HG03571 (cell line): ENCODE measurements at regions not wholly inside any gene's neighbourhood (a gene's known extent, or its start where the extent isn't known, plus 50 kb on each side); places are given as distances from the start of the nearest gene placed in this dataset.
"Not testable (repeated sequence)": the region's sequence is repeated elsewhere in the genome, so short reads cannot be mapped to it uniquely, and the experiment has no call there.

Experiments
- ATAC-seq: cut with Tn5 transposase; IDR thresholded peaks from one replicate; pipeline ENCODE4 v1.9.1; 2021; ENCODE audit not compliant: unreplicated experiment

DNA sequence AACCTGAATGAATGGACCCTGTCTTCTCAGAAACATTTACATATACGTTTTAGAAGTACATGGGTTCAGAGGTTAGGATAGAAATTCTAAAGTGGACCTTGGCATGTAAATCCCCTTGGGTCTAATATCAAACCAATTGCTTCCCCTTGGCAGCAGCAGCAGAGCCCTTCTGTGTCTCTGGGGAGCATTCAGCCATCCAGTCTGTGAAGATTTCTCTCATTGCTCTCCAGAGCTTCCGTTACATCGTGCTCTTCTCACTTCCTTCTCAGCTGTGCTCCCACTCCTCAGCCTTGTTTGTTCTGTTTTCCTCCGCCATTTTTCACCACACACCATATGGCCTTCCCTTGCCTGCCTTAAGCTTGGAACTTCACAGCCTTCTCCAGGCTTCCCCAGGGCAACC is 61.5 kb upstream of the ATP1B1 start:
- peak; percentile 58 for ATAC-seq

DNA sequence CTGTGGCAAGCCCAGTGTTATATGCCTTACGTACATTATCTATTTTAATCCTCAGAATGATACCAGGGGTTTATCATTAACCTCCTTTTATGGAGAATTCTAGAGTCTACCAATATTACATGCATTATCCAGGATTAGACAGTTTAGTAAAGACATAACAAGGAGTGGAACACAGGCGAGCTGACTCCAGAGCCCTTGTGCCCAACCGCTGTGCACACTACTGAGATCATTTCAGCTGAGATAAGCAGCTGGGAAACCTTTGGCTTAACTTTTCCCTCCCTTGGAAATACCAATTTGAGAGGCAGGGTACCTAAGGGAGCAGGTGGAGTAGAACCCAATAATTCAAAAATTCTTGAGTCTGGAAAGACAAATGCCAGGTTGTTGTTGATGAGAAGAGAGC is 59.8 kb upstream of the ATP1B1 start:
- no peak for ATAC-seq

DNA sequence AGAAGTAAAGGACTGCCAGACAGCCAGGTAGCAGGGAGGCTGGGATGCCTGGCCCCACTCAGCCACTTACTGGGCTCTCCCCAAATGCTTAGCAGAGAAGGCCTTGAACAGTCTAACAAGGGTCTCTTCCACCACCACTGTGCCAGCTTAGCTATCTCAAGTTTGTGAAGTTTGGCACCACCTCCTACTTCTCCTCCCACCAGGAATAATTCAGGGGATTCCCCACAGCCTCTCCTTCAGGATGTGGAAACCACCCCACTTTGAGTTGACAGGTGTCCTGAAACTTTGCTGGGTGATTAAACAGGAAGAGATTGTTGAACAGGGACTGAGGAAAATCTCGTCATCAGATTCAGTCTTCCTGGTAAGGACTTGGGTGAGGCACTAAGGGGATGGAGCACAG is 59.4 kb upstream of the ATP1B1 start:
- ATAC-seq, result no peak

DNA sequence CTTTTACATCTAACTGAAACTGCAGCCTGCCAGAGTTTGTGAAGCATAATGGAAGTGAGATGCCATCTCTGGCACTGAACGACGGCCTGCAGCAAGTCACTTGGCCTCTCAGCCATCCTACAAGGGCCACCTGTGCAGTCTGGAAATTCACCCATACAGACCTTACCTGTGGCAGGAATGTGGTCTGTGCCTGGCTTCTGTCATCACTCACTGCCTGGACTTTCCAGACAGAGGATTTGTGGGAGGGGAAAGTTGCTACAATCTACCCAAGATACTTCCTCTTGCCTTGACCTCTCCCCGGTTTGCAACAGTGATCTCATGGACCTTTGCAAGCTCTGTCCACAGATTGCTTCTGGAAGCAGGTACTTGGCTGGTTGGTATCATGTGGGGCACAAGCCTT is 58.4 kb upstream of the ATP1B1 start:
- ATAC-seq, result no peak

DNA sequence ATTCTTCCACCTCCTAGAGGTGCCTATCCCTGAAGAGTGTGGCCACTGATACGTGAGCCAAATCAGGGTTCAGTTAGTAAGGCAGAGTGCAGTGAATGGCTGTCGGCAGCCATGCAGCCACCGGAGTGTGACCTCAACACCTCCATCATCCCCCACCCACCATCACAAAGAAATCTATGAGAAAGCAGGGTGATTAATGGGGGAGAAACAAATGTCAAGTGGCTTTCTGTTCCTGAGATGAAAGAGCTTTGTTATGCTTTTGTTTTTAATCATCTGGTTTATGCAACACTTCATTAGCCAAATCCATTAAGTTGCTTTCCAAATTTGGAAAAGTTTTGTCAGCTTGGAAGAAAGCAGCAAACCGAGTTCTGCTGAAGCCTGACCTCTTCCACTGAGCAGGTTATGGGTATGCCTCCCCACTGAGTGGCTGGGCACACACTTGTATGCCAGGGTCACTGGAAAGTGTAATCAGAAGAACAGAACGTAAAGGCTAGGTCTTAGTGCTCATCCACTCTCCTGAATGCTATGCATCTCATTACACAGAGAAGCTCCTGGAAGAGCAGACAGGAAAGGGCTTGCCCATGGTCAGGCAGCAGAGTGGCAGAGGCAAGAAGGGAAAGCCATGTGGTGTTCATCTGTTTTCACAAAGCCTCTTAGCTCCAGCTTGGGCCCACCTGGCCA is 57.1 kb upstream of the ATP1B1 start:
- no peak for ATAC-seq

DNA sequence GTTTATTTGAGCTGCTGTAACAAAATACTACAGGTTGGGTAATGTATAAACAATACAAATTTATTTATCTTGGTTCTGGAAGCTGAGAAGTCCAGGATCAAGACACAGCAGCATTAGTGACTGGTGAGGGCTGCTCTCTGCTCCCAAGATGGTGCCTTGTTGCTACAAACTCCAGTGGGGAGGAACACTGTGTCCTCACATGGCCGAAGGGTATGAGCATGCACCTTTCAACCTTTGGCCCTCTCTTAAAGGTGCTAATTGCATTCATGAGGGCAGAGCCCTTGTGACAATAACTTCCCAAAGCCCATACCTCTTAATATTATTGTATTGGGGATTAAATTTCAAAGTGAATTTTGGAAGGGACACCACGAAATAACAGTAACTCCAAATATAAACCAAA is 55.3 kb upstream of the ATP1B1 start:
- ATAC-seq, result no peak

DNA sequence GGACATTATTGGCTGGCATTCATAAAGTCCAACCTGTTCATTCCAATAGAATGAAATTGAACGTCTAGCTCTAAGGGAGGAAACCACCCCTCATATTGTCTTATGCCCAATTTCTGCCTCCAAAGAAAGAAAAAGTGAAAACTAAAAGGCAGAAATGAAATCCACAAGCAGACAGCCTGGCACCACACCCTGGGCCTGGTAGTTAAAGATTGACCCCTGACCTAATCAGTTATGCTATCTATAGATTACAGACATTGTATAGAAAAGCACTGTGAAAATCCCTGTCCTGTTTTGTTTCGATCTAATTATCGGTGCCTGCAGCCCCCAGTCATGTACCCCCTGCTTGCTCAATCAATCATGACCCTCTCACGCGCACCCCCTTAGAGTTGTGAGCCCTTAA is 54.3 kb upstream of the ATP1B1 start:
- ATAC-seq, result not testable (repeated sequence)

DNA sequence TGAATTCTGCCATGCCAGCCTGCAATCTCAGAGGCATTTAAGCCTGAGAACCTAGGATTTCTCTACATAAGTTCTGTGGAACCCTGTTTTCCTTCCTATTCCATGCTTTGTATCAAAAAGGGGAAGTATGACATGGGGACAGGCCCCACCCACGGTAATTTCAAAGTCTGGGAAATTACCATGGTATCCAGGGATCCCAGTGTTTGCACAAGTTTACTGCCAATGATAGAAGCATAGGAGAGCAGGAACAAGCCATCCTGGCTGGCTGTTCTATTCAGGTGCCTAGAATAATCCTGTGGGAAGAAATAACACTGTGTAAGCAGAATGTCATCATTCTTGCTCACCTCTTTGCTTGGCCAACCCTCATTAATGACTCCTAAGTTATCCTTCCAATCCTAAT is 53.8 kb upstream of the ATP1B1 start:
- ATAC-seq, result no peak

DNA sequence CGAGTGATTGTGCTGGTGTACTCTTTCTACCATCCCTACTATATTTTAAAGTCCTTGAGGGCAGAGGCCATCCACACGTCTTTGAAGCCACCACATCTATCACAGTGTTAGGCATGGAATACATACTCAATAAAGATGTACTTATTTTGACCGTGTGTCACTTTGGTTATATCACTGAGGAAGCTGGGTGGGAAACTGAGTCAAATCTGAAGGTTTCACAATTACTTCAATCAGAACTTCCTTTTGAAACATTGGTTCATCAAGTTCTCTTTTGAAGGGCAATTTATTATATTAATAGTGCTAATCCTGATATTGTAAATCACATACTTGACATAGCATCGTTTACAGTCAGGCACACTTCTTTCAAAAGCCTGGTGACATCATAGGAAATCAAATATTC is 53.3 kb upstream of the ATP1B1 start:
- ATAC-seq, result no peak
